Cardiac fibroblast (primary cell): ENCODE measurements at regions not wholly inside any gene's neighbourhood (a gene's known extent, or its start where the extent isn't known, plus 50 kb on each side); places are given as distances from the start of the nearest gene placed in this dataset.

ENCODE experiments used
- DNase-seq, 2 donors: peaks; one replicate each; pipeline versions ENCODE4 v3.0.0 to v3.0.0-alpha.2; 2010; ENCODE audit warnings: low read depth in 2 of 2
- H3K4me3 ChIP-seq, 2 donors: replicated peaks in 1 of 2; 1 replicate in 1 of 2; 2 replicates in 1 of 2; pipeline ENCODE4 v1.5.1; 2011; ENCODE audit warnings: low read depth in 2 of 2, low read length in 2 of 2, mild to moderate bottlenecking in 2 of 2, moderate library complexity in 1 of 2
- CTCF ChIP-seq: IDR thresholded peaks from one replicate; pipeline ENCODE4 v1.5.1; 2011; ENCODE audit warnings: low read depth, mild to moderate bottlenecking, low read length, inconsistent platforms

DNA sequence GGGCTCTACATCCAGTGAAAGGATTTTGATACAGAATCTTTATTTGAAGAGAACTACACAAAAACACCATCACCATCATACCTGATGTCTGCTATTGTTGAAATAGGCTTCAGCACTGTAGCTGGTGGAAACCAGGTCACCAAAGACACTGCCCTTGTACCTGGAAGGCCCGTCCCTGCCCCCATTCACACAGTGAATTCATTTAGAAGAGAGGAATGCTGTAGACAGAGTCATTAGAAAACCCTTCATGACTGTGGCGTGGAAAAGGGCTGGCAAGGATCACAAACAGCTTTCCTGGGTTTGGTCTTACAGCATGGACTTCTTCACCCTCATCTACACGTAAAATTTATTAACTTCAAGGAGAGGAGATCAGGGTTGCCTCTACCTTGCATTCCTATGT lies 202.0 kb upstream of the NRP1 start:
- no peak for DNase-seq
- no peak for TF ChIP-seq CTCF
- no peak overlapping the region for H3K4me3 ChIP-seq

DNA sequence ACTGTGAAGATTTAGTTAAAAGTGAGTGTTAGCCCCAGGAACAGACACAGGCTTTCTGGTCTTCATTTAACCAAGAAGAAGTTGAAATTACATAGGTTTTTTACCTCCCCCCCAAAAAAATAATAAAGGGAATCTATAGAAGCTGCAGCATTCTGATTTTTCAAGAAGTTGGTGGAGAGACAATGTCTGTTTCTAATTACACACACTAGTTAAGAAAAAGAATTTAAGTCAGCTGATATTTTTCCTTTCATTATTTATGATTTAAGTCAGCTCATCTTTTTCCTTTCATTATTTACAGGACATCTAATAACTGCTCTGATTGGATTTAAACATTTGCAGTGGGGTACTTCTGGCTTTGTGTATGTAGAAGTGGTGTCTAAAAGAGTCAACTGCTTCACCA lies 201.4 kb upstream of the NRP1 start:
- no peak overlapping the region for H3K4me3 ChIP-seq
- TF ChIP-seq CTCF, result no peak
- DNase-seq, result no peak

GRCh38 chr10:33534416-33534815 lies 199.9 kb upstream of the NRP1 start:
- DNase-seq, result no peak
- TF ChIP-seq CTCF, result no peak
- H3K4me3 ChIP-seq, result no peak overlapping the region

GRCh38 chr10:33533612-33534011 lies 199.1 kb upstream of the NRP1 start:
- TF ChIP-seq CTCF, result no peak
- DNase-seq, result no peak
- no peak overlapping the region for H3K4me3 ChIP-seq

DNA sequence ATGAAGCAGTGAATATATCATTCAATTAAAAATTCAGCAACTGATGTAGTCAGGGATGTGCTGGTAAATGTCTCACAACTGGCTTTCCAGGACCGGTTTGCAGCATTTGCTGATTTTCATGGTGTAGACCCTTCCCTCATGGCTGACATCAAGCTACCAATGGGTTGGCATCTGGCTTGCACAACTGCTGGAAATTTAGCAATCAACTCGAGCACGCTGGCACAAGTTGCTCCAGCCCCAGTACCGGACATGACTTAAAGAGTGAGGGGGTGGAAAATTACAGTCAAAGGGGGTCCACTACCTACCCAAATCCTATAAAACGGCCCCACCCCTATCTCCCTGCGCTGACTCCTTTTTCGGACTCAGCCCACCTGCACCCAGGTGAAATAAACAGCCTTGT lies 198.4 kb upstream of the NRP1 start:
- H3K4me3 ChIP-seq, result no peak overlapping the region
- TF ChIP-seq CTCF, result no peak
- no peak for DNase-seq

- DNase-seq, result no peak
- no peak overlapping the region for H3K4me3 ChIP-seq
- no peak for TF ChIP-seq CTCF
Observed at GRCh38 chr10:33529234-33529633, 194.8 kb upstream of the NRP1 start.

DNA sequence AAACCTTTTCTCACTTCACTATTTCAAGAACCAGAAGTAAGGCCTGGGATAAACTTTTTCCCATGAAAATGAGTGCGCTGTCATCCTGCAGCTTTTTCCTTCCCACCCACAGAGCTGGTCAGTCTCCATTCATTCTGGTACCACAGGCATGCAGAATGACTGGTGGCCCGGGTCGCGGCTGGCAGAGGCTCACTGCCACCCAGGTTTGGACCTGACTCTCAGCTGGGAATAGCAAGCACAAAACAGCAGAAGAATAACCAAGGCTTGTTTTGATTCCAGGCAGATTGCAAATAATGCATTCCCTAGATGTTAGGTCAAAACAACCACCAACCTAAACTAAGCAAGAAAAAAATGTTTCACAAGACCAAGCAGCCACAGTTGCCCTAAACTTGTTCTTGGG lies 190.5 kb upstream of the NRP1 start:
- TF ChIP-seq CTCF, result no peak
- peak; percentile 15 to 31 for DNase-seq
- H3K4me3 ChIP-seq, result no peak overlapping the region
